OCI-LY3 (cell line): ENCODE measurements at regions not wholly inside any gene's neighbourhood (a gene's known extent, or its start where the extent isn't known, plus 50 kb on each side); places are given as distances from the start of the nearest gene placed in this dataset.

Experiments
- H2AFZ ChIP-seq: fragments of 200-600, 300-600 bp; shearing (Covaris generic); 2 replicates; pipeline ENCODE4 v1.6.0; 2014; ENCODE audit warnings: antibody characterized with exemption, low read depth, low read length
- H3K27ac ChIP-seq: fragments of 200-600, 300-600 bp; sonication (generic); 2 replicates; pipeline ENCODE4 v1.5.1; 2014; ENCODE audit warnings: mild to moderate bottlenecking, low read length, moderate library complexity, mixed read lengths
- H3K27me3 ChIP-seq: fragments of 200-600, 300-600 bp; sonication (generic); 2 replicates; pipeline ENCODE4 v1.6.1; 2014; ENCODE audit warnings: low read depth, low read length, mixed read lengths
- H3K36me3 ChIP-seq: fragments of 200-600, 300-600 bp; sonication (generic); replicated peaks from 2 replicates; pipeline ENCODE3; 2014; ENCODE audit warnings: low read depth, low read length, mixed read lengths
- H3K4me1 ChIP-seq: fragments of 300-600, 200-600 bp; sonication (generic); 2 replicates; pipeline ENCODE4 v1.6.1; 2014; ENCODE audit warnings: low read length, mixed read lengths
- H3K4me2 ChIP-seq: fragments of 200-600, 300-600 bp; sonication (generic); 2 replicates; pipeline ENCODE4 v1.6.1; 2014; ENCODE audit warnings: low read length, mixed read lengths
- H3K4me3 ChIP-seq: fragments of 300-600, 200-600 bp; sonication (generic); 2 replicates; pipeline ENCODE4 v1.5.1; 2014; ENCODE audit warnings: antibody characterized with exemption, mild to moderate bottlenecking, low read length, moderate library complexity
- H3K79me2 ChIP-seq: fragments of 300-600, 200-600 bp; shearing (Covaris generic); 2 replicates; pipeline ENCODE4 v1.6.1; 2014; ENCODE audit warnings: mild to moderate bottlenecking, low read length, mixed read lengths
- H3K9ac ChIP-seq: fragments of 300-600, 200-600 bp; shearing (Covaris generic); 2 replicates; pipeline ENCODE4 v1.6.0; 2014; ENCODE audit warnings: mild to moderate bottlenecking, low read length, moderate library complexity
- H3K9me3 ChIP-seq: fragments of 200-600, 300-600 bp; shearing (Covaris generic); 2 replicates; pipeline ENCODE4 v1.6.1; 2014; ENCODE audit warnings: low read length, mixed read lengths; ENCODE audit not compliant: insufficient read depth
- H4K20me1 ChIP-seq: fragments of 200-600, 300-600 bp; sonication (generic); 2 replicates; pipeline ENCODE4 v1.6.1; 2016; ENCODE audit warnings: low read length, mixed read lengths; ENCODE audit not compliant: insufficient read depth
- CTCF ChIP-seq: fragments of 200-600, 300-600 bp; sonication (generic); IDR thresholded peaks from 2 replicates; pipeline ENCODE4 v1.5.1; 2014; ENCODE audit warnings: antibody characterized with exemption, low read length, low read depth
- EZH2phosphoT487 ChIP-seq: fragments of 200-600 bp; shearing (Covaris generic); IDR thresholded peaks from 2 replicates; pipeline ENCODE4 v1.6.1; 2018; ENCODE audit warnings: antibody characterized with exemption, mixed run types, low read depth

- Histone ChIP-seq H3K9ac (no peak overlapping the region), H3K4me3 (no peak overlapping the region), H3K4me1 (peaks cover 7% of the 10 kb centered on the region), H4K20me1 (no peaks in the 10 kb centered on the region), H3K79me2 (no peaks in the 10 kb centered on the region), H3K27ac (no peak overlapping the region), H3K4me2 (no peak overlapping the region), H3K9me3 (no peaks in the 10 kb centered on the region), H3K36me3 (no peaks in the 10 kb centered on the region), H3K27me3 (no peaks in the 10 kb centered on the region), H2AFZ (no peak overlapping the region)
- TF ChIP-seq CTCF (no peak), EZH2phosphoT487 (no peak)
Observed at GRCh38 chr14:71712478-71712877, 219.8 kb upstream of the RGS6 start.

GRCh38 chr14:71713016-71713415 is 219.2 kb upstream of the RGS6 start:
- Histone ChIP-seq H2AFZ (no peak overlapping the region), H3K4me2 (no peak overlapping the region), H3K4me1 (peaks cover 7% of the 10 kb centered on the region), H3K79me2 (no peaks in the 10 kb centered on the region), H3K4me3 (no peak overlapping the region), H4K20me1 (no peaks in the 10 kb centered on the region), H3K9ac (no peak overlapping the region), H3K36me3 (no peaks in the 10 kb centered on the region), H3K9me3 (no peaks in the 10 kb centered on the region), H3K27ac (no peak overlapping the region), H3K27me3 (no peaks in the 10 kb centered on the region)
- TF ChIP-seq CTCF (no peak), EZH2phosphoT487 (no peak)

GRCh38 chr14:71713451-71713850 is 218.8 kb upstream of the RGS6 start:
- no peak overlapping the region for H3K27ac ChIP-seq
- no peaks in the 10 kb centered on the region for H3K9me3 ChIP-seq
- H3K4me2 ChIP-seq: no peak overlapping the region
- H3K79me2 ChIP-seq: no peaks in the 10 kb centered on the region
- no peak overlapping the region for H3K4me3 ChIP-seq
- H3K4me1 ChIP-seq: peaks cover 7% of the 10 kb centered on the region
- no peak overlapping the region for H2AFZ ChIP-seq
- no peak overlapping the region for H3K9ac ChIP-seq
- H4K20me1 ChIP-seq: no peaks in the 10 kb centered on the region
- no peaks in the 10 kb centered on the region for H3K27me3 ChIP-seq
- no peaks in the 10 kb centered on the region for H3K36me3 ChIP-seq
- TF ChIP-seq EZH2phosphoT487 (no peak), CTCF (no peak)

GRCh38 chr14:71714225-71714624 is 218.0 kb upstream of the RGS6 start:
- H3K9me3 ChIP-seq: no peaks in the 10 kb centered on the region
- H3K4me1 ChIP-seq: peaks cover 7% of the 10 kb centered on the region
- no peak overlapping the region for H3K9ac ChIP-seq
- no peak overlapping the region for H3K27ac ChIP-seq
- H3K36me3 ChIP-seq: no peaks in the 10 kb centered on the region
- no peaks in the 10 kb centered on the region for H3K79me2 ChIP-seq
- no peaks in the 10 kb centered on the region for H3K27me3 ChIP-seq
- no peak overlapping the region for H3K4me2 ChIP-seq
- H2AFZ ChIP-seq: no peak overlapping the region
- no peaks in the 10 kb centered on the region for H4K20me1 ChIP-seq
- H3K4me3 ChIP-seq: no peak overlapping the region
- TF ChIP-seq EZH2phosphoT487 (no peak), CTCF (no peak)
